ENCODE measurements at regions not wholly inside any gene's neighbourhood (a gene's known extent, or its start where the extent isn't known, plus 50 kb on each side); places are given as distances from the start of the nearest gene placed in this dataset.
A peak's percentile ranks its signal among the peaks of the same experiment; 100 is the strongest.

DNA sequence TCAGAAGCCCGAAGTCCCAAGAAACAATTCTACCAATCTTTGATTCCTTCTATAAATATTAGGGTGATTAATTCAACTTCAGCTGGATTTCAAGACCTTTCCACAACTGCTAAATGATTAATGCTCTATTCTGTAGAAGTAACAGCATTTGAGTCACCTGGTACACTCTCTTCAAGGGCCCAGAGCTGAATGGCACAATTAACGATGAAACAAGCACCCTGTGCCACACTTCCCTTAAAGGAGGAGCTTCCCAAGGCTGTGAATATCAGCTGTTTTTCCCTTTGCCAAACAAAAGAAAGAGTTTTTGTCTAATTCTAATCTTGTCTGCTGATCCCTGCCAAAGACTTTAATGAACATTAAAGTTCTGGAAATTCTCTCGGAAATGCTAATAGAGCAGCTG is 56.0 kb downstream of the BOD1L2 start:
- no peak for DNase-seq (ENCODE audit: low read depth)

DNA sequence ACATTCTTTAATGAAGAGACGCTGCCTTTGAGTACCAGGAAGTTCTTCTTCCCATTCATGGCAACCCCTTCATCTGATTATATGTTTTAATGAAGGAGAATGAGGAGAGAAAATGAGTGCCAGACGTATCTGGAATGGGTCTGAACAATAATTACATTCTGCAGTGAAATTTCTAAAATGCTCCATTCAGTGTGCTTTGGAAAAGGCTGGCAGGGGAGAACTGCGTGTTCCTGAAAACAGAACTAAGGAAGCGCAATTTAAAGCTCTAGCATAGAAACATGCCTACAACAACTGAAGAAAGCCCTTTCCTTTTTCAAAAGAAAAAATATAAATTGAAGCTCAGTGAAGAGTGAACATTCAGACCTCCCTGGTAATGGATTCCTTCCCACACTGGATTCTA is 58.8 kb downstream of the BOD1L2 start:
- no peak for DNase-seq (ENCODE audit: low read depth)

DNA sequence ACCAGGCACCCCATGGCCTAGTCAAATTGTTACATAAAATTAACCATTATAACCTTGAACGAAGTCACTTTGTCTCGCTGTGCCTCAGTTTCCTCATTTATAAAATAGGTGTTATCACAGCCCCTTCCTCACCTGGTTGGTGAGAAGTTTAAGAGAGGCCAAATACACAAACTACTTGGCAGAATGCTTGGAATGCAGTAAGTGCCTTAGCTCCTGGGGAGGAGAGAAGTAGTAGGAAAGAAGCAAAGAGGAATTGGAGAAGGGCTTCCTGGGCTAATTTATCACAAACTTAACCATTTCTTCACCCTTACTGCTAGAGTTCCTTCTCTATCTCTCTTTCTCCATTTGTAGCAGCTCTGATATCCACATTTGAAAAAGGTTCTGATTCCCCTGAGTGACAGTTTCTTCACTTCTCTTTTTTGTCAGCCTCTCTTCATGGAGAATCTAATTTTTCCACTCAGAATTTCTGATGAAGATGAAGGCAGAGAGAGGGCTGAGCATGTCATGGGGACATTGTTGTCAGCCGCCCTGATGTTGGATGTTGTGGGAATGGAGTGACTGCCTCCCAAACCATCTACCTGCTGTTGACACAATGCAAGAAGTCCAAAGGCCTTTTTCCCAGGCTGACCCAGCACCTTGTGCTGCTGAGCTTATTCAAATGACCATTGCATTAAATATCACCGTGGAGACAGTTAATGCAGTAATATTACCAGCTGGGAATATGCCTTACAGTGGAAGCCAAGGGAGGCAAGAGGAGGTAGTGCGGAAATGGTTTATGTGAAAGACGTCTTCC is 60.4 kb downstream of the BOD1L2 start:
- no peak for DNase-seq (ENCODE audit: low read depth)

- DNase-seq (ENCODE audit: low read depth) = no peak
These were observed 61.2 kb downstream of the BOD1L2 start for GRCh38 chr18:57208047-57208446.

- no peak for DNase-seq (ENCODE audit: low read depth)
These were observed 62.8 kb downstream of the BOD1L2 start for GRCh38 chr18:57209713-57210106.

- DNase-seq (ENCODE audit: low read depth) = peak; percentile 81
These were observed 63.3 kb downstream of the BOD1L2 start for GRCh38 chr18:57210107-57210715.

DNA sequence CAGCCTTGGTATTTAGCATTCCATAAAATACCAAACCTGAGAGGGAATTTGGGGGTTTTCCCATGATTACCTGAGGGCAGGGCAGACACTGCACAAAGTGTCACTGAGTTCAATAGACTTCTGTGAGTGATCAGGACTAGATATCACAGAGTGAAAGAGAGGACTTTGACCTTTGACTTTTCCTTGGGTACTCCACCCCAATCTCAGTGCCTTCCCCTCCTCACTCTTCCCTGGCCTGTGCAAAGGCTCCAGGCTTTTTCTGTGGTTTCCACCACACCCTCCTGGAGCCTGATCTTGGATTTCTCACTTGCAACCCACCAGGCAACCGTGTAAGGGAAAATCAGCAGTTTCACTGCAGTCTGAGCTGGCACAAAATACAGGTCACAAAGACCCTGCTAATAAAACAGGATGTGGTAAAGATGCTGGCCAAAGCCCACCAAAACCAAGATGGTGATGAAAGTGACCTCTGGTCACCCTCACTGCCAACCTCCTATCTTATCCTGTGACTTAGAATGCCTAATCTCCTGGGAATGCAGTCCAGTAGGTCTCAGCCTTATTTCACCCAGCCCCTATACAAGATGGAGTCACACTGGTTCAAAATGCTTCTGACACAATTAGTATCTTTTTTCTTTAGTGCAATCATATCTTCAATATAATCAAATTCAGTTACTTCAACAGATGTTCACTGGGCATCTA is 64.0 kb downstream of the BOD1L2 start:
- DNase-seq (ENCODE audit: low read depth) = peak; percentile 11

- no peak for DNase-seq (ENCODE audit: low read depth)
These were observed 64.5 kb downstream of the BOD1L2 start for GRCh38 chr18:57211412-57211750.

- no peak for DNase-seq (ENCODE audit: low read depth)
These were observed 64.9 kb downstream of the BOD1L2 start for GRCh38 chr18:57211776-57212175.

- DNase-seq (ENCODE audit: low read depth) = no peak
These were observed 65.8 kb downstream of the BOD1L2 start for GRCh38 chr18:57212678-57213077.

DNA sequence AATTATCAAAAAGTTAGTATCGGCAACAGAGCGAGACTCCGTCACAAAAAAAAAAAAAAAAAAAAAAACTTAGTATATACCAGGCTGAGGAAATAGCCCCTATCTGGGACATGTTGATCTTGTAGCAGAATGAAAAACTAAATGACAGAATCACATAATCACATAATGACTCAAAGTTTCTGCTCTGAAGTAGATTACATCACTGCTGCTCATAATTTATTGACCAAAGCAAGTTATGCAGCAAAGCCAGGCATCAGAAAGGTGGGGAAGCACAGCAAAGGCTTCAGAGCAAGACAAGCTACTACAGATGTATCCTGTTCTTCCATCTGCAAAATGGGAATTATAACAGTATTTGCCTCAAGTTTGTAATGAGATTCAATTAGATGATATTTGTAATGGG is 68.1 kb downstream of the BOD1L2 start:
- DNase-seq (ENCODE audit: low read depth) = no peak

GRCh38 chr18:57218281-57218680 is 71.4 kb downstream of the BOD1L2 start:
- no peak for DNase-seq (ENCODE audit: low read depth)

GRCh38 chr18:57219964-57220363 is 73.1 kb downstream of the BOD1L2 start:
- DNase-seq (ENCODE audit: low read depth) = no peak

GRCh38 chr18:57220480-57220879 is 73.6 kb downstream of the BOD1L2 start:
- no peak for DNase-seq (ENCODE audit: low read depth)

- DNase-seq (ENCODE audit: low read depth) = no peak
These were observed 74.1 kb downstream of the BOD1L2 start for GRCh38 chr18:57220930-57221483.

DNA sequence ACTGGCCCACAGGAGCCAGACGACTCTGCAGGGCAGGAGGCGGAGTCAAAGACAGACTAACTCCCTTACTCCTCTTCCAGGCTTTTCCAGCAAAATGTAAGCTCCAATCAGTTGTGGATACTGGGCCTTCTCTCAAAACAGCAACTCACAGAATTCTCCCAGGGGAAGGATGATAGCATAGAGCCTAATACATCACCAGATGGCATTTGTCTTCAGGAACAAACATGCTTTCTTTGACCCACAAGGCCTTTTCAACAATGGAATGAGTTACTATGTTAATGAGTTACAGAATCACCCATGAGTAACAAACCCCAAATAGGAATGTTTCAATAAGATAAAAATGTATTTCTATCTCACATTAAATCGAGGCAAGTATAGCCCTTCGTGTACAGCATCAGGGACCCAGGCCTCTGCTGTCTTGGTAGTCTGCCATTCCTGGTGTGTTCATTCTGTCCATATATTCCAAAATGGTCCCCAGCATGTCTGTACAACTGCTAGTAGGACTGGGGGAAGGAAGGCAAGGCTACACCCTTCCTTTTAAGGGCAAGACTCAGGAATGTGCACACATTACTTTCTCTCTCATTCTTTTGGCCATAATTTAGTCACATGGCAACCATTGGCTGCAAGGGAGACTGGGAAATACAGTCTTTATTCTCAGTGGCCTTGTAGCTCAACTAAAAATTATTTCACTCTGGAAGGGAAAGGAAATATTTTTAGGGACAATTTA is 76.4 kb downstream of the BOD1L2 start:
- DNase-seq (ENCODE audit: low read depth) = peak; percentile 6

DNA sequence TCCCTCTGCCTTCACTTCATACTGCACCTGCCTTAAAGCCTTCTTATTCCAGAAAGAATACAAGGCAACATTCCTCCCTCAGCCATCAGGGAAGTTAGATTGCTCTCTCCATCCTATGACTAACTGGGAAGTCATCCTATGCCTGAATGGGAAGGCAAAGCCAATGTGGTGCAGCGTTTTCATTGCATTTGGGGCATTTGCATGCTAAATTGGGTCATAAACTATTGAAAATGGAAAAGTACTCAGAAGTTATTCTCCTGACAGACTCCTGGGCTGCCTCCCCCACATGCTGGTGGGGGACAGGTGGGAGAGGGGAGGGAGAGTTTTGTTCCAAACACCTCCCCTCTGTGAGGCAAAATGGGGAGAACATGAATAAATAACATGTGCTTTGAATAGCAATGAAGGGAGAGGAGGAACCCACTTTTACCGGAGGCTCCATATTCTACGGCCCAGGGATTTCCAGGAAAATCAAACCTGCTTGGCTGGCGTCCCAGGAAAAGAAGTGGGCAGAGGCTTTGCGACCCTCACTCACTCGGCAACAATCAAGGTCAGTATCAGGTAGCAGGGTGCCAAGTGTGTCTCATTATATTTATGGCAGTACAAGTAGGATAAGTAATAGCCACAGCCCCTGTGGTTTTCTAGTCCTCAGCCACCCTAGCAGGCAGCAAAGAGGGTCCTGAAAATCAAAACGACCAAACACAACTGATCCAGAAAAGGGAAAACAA is 84.1 kb downstream of the BOD1L2 start:
- DNase-seq (ENCODE audit: low read depth) = no peak

DNA sequence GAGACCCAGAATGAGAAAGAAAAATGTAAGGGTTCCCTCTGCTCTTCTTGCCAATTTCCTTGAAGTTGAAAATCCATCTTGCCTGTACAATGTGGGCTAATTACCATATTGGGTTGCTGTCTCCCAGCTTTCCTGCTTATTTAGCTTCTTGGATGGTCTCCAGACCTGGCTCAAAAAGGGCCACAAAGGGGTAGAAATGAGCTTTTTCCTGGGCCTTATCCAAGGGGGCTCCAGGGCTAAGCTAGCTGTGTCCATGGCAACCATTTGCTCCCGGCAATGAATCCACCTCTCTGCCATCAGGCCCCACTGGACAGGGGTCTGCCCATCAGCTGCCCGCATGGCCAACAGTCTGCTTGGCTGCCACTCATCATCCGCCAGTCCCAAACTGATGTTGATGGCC is 85.0 kb downstream of the BOD1L2 start:
- DNase-seq (ENCODE audit: low read depth) = no peak

DNA sequence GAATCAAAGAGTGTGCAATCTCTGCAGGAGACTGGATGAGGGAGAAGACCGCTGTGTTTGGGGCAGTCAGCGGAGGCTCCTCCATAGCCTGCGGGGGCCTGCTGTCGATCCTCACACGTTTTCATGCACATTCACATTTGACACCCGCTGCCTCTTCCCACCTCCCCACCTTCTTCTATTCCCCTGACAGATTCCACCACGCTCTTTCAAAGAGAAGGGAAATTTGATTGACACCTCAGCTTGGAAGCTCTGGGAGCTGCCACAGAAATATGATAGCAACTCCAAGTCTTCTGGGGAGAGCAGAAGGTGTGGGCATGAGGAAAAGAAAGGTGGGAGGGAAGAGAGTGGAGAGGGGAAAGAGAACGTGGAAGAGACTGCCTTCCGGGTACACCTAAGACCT is 87.5 kb downstream of the BOD1L2 start:
- DNase-seq (ENCODE audit: low read depth) = no peak

DNA sequence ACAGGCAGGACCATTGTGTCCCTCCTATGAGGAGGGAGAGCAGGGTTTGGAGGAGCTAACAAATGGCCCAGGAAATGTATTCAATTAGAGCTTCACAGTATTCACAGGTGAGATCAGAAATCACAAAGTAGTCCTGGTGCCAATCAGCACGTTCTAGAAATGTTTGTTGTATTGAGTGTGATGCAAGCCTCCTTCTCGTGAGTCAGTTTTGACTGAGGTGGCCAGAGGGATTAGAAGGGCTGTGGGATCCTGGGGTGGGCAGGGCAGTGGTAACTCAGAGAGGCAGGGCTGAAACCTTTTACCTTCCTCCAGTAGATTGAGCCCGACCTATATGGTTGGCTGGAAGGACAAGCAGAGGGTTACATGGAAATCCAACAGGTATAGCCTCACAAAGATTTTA is 95.0 kb downstream of the BOD1L2 start:
- DNase-seq (ENCODE audit: low read depth) = no peak

GRCh38 chr18:57242285-57242684 is 95.4 kb downstream of the BOD1L2 start:
- DNase-seq (ENCODE audit: low read depth) = no peak
